ENCODE measurements at regions not wholly inside any gene's neighbourhood (a gene's known extent, or its start where the extent isn't known, plus 50 kb on each side); places are given as distances from the start of the nearest gene placed in this dataset.
A peak's percentile ranks its signal among the peaks of the same experiment; 100 is the strongest.

GRCh38 chrX:125727117-125727516 lies 407.4 kb downstream of the TEX13C start:
- BruUV-seq (replicated peaks), result no TSS peak
- ATAC-seq (no peak), FAIRE-seq (no peak), DNase-seq (ENCODE audit: extremely low read depth in 1 of 4, low spot score in 3 of 4) (no peak)
- H3K4me3 ChIP-seq, result no peak overlapping the region
- no peak for TF ChIP-seq ZNF217 (CRISPR knock-in tag; IDR thresholded peaks at IDR 0.05)
- TF ChIP-seq ZNF316 (IDR thresholded peaks at IDR 0.05), result peak; percentile 39; the same call in 1 of the 2 replicates
- peak; percentile 47 for TF ChIP-seq MAFF (IDR thresholded peaks at IDR 0.05; ENCODE audit: low read length)
- peak; percentile 65 for TF ChIP-seq MAFG (tag; conservative IDR thresholded peaks at IDR 0.05)
- peak; percentile 53 for TF ChIP-seq MAFK (IDR thresholded peaks at IDR 0.05; ENCODE audit: low read length)
- TF ChIP-seq RBM14 (IDR thresholded peaks at IDR 0.05; ENCODE audit: borderline replicate concordance, insufficient read depth, low read depth, low read length), result no peak
- H3K9me1 ChIP-seq (ENCODE audit: control insufficient read depth, insufficient read depth, low read length), result no peaks in the 10 kb centered on the region
- no peak overlapping the region for H2AFZ ChIP-seq (ENCODE audit: low read depth, low read length)
- intact Hi-C loops (cut with micrococcal nuclease) (no loop called here), in situ Hi-C loops (cut with MboI) (no loop called here)
- CTCF ChIA-PET (ENCODE audit: low intra/inter-chr PET ratio), result no interaction called here
- WGBS (ENCODE audit: insufficient coverage, low coverage, missing lambda C conversion rate), result 5% methylated on average over 3 of the region's 3 CpGs
- no peak overlapping the region for H3K27ac ChIP-seq (ENCODE audit: extremely low read depth, low read depth, low read length)
- no peaks in the 10 kb centered on the region; a peak in 1 of 5 replicates for H3K4me1 ChIP-seq (replicated peaks in 1 of 2; ENCODE audit: control insufficient read depth in 2 of 2, insufficient read depth in 2 of 2, low read length in 2 of 2)
- H3K27me3 ChIP-seq (ENCODE audit: control insufficient read depth in 2 of 2, insufficient read depth in 2 of 2, low read length in 2 of 2), result no peaks in the 10 kb centered on the region
- H3K4me2 ChIP-seq (ENCODE audit: insufficient read depth, low read length), result no peak overlapping the region
- H3K36me3 ChIP-seq (ENCODE audit: control insufficient read depth, insufficient read depth, low read length), result no peaks in the 10 kb centered on the region
- no peaks in the 10 kb centered on the region for H3K9me3 ChIP-seq (replicated peaks; ENCODE audit: control insufficient read depth, insufficient read depth, low read depth, low read length)
- POLR2A ChIA-PET, result no interaction called here
- no peaks in the 10 kb centered on the region for H4K20me1 ChIP-seq (replicated peaks; ENCODE audit: control insufficient read depth, insufficient read depth, low read length)
- H3K9ac ChIP-seq (ENCODE audit: insufficient read depth in 1 of 2, low read depth in 2 of 2, low read length in 2 of 2), result no peak overlapping the region
- H3K79me2 ChIP-seq (ENCODE audit: control insufficient read depth, insufficient read depth, low read length), result no peaks in the 10 kb centered on the region

- ChIA-PET CTCF (ENCODE audit: low intra/inter-chr PET ratio) (no interaction called here), POLR2A (no interaction called here)
- H3K9me3 ChIP-seq (replicated peaks; ENCODE audit: control insufficient read depth, insufficient read depth, low read depth, low read length), result peaks cover 2% of the 10 kb centered on the region; the same call in 1 of the 2 replicates
- H3K9me1 ChIP-seq (ENCODE audit: control insufficient read depth, insufficient read depth, low read length), result no peaks in the 10 kb centered on the region
- H3K9ac ChIP-seq (ENCODE audit: insufficient read depth in 1 of 2, low read depth in 2 of 2, low read length in 2 of 2), result no peak overlapping the region
- no peak for ATAC-seq
- no peaks in the 10 kb centered on the region; a peak in 1 of 5 replicates for H3K4me1 ChIP-seq (replicated peaks in 1 of 2; ENCODE audit: control insufficient read depth in 2 of 2, insufficient read depth in 2 of 2, low read length in 2 of 2)
- no peaks in the 10 kb centered on the region for H3K79me2 ChIP-seq (ENCODE audit: control insufficient read depth, insufficient read depth, low read length)
- in situ Hi-C loops (cut with MboI) (no loop called here), intact Hi-C loops (cut with micrococcal nuclease) (no loop called here)
- no peak overlapping the region for H2AFZ ChIP-seq (ENCODE audit: low read depth, low read length)
- H4K20me1 ChIP-seq (replicated peaks; ENCODE audit: control insufficient read depth, insufficient read depth, low read length), result no peaks in the 10 kb centered on the region
- BruUV-seq (replicated peaks), result no TSS peak
- no peak overlapping the region for H3K4me2 ChIP-seq (ENCODE audit: insufficient read depth, low read length)
- WGBS (ENCODE audit: insufficient coverage, low coverage, missing lambda C conversion rate), result 10% methylated on average over 4 of the region's 6 CpGs
- no peak for FAIRE-seq
- H3K4me3 ChIP-seq, result no peak overlapping the region
- H3K27ac ChIP-seq (ENCODE audit: extremely low read depth, low read depth, low read length), result no peak overlapping the region
- no peak for DNase-seq (ENCODE audit: extremely low read depth in 1 of 4, low spot score in 3 of 4)
- no peaks in the 10 kb centered on the region for H3K36me3 ChIP-seq (ENCODE audit: control insufficient read depth, insufficient read depth, low read length)
- H3K27me3 ChIP-seq (ENCODE audit: control insufficient read depth in 2 of 2, insufficient read depth in 2 of 2, low read length in 2 of 2), result no peaks in the 10 kb centered on the region
- TF ChIP-seq ZNF609 (CRISPR knock-in tag; IDR thresholded peaks at IDR 0.05; ENCODE audit: borderline replicate concordance), result no peak
- TF ChIP-seq ARID3B (CRISPR knock-in tag; IDR thresholded peaks at IDR 0.05; ENCODE audit: borderline replicate concordance), result no peak
- TF ChIP-seq GABPA (tag; conservative IDR thresholded peaks at IDR 0.05; ENCODE audit: low read depth), result no peak
These were observed 416.5 kb downstream of the TEX13C start for GRCh38 chrX:125736008-125736729.
